Colonic mucosa (tissue), 4 donors: ENCODE measurements at regions not wholly inside any gene's neighbourhood (a gene's known extent, or its start where the extent isn't known, plus 50 kb on each side); places are given as distances from the start of the nearest gene placed in this dataset.

Experiments used
- DNase-seq: peaks from one replicate; pipeline ENCODE4 v3.0.0-alpha.2; 2020
- H3K27ac ChIP-seq: fragments of 200-600 bp; one replicate; pipeline ENCODE4 v1.8.0; 2021
- H3K27me3 ChIP-seq: fragments of 200-600 bp; one replicate; pipeline ENCODE4 v1.8.0; 2021
- H3K36me3 ChIP-seq: fragments of 200-600 bp; one replicate; pipeline ENCODE4 v1.8.0; 2021
- H3K4me1 ChIP-seq: fragments of 200-600 bp; one replicate; pipeline ENCODE4 v1.8.0; 2021; ENCODE audit warnings: mild to moderate bottlenecking
- H3K4me3 ChIP-seq: fragments of 200-600 bp; one replicate; pipeline ENCODE4 v1.8.0; 2021
- H3K9ac ChIP-seq, 2 donors: one replicate each; pipeline ENCODE4 v1.7.0; 2013; ENCODE audit warnings: control low read depth in 2 of 2, low read depth in 2 of 2, low read length in 2 of 2
- H3K9me3 ChIP-seq: fragments of 200-600 bp; one replicate; pipeline ENCODE4 v1.8.0; 2021
- CTCF ChIP-seq: fragments of 200-600 bp; IDR thresholded peaks from one replicate; pipeline ENCODE4 v1.8.0; 2022; ENCODE audit warnings: antibody characterized with exemption, mild to moderate bottlenecking
- intact Hi-C: fragments of 100-400 bp; cut with DNase I; formaldehyde crosslinking; loops from one replicate; pipeline ENCODE4 v1.14.1; 2022
- donor health status: healthy.
- donor health status: DM: no; HTN: no; CAD: no.
- donor health status: DM: no; HTN: no; CAD: no.

GRCh38 chr16:35561346-35561745 is 2101.9 kb downstream of the TP53TG3F start:
- intact Hi-C loops: no loop called here
- TF ChIP-seq CTCF: no peak
- no peak overlapping the region for H3K9ac ChIP-seq
- no peak overlapping the region for H3K27ac ChIP-seq
- no peak for DNase-seq
- H3K9me3 ChIP-seq: no peaks in the 10 kb centered on the region
- H3K36me3 ChIP-seq: no peaks in the 10 kb centered on the region
- H3K4me1 ChIP-seq: no peaks in the 10 kb centered on the region
- no peaks in the 10 kb centered on the region for H3K27me3 ChIP-seq
- no peak overlapping the region for H3K4me3 ChIP-seq

- DNase-seq: no peak
- no peak overlapping the region for H3K27ac ChIP-seq
- intact Hi-C loops: no loop called here
Measured at GRCh38 chr16:35562471-35562870, 2103.1 kb downstream of the TP53TG3F start.

GRCh38 chr16:35562919-35563318 is 2103.5 kb downstream of the TP53TG3F start:
- no peaks in the 10 kb centered on the region for H3K9me3 ChIP-seq
- no peak overlapping the region for H3K27ac ChIP-seq

More at GRCh38 chr16:35562471-35562870, 2103.1 kb downstream of the TP53TG3F start:
- Histone ChIP-seq H3K27me3 (no peaks in the 10 kb centered on the region), H3K4me1 (no peaks in the 10 kb centered on the region), H3K9me3 (no peaks in the 10 kb centered on the region), H3K4me3 (no peak overlapping the region), H3K36me3 (no peaks in the 10 kb centered on the region), H3K9ac (no peak overlapping the region)
- TF ChIP-seq CTCF: no peak

GRCh38 chr16:35564148-35564547 is 2104.7 kb downstream of the TP53TG3F start:
- no peak for DNase-seq
- no peaks in the 10 kb centered on the region for H3K9me3 ChIP-seq
- no peak for TF ChIP-seq CTCF
- no peaks in the 10 kb centered on the region for H3K4me1 ChIP-seq
- no peak overlapping the region for H3K4me3 ChIP-seq
- no peak overlapping the region for H3K9ac ChIP-seq
- intact Hi-C loops: no loop called here
- no peaks in the 10 kb centered on the region for H3K27me3 ChIP-seq
- no peaks in the 10 kb centered on the region for H3K36me3 ChIP-seq
- H3K27ac ChIP-seq: no peak overlapping the region

More at GRCh38 chr16:35562919-35563318, 2103.5 kb downstream of the TP53TG3F start:
- Histone ChIP-seq H3K9ac (no peak overlapping the region), H3K36me3 (no peaks in the 10 kb centered on the region), H3K4me1 (no peaks in the 10 kb centered on the region), H3K27me3 (no peaks in the 10 kb centered on the region), H3K4me3 (no peak overlapping the region)
- intact Hi-C loops: no loop called here
- DNase-seq: no peak
- TF ChIP-seq CTCF: no peak

GRCh38 chr16:35564889-35565288 is 2105.5 kb downstream of the TP53TG3F start:
- no peak overlapping the region for H3K4me3 ChIP-seq
- no peaks in the 10 kb centered on the region for H3K9me3 ChIP-seq
- H3K9ac ChIP-seq: no peak overlapping the region
- no peak for TF ChIP-seq CTCF
- no peaks in the 10 kb centered on the region for H3K36me3 ChIP-seq
- DNase-seq: no peak
- H3K27me3 ChIP-seq: no peaks in the 10 kb centered on the region
- no peaks in the 10 kb centered on the region for H3K4me1 ChIP-seq
- no peak overlapping the region for H3K27ac ChIP-seq
- intact Hi-C loops: no loop called here

GRCh38 chr16:35565626-35566025 is 2106.2 kb downstream of the TP53TG3F start:
- no peaks in the 10 kb centered on the region for H3K36me3 ChIP-seq
- H3K27me3 ChIP-seq: no peaks in the 10 kb centered on the region
- no peak for DNase-seq
- H3K27ac ChIP-seq: no peak overlapping the region
- H3K9ac ChIP-seq: no peak overlapping the region
- no peak for TF ChIP-seq CTCF
- H3K9me3 ChIP-seq: no peaks in the 10 kb centered on the region
- no peak overlapping the region for H3K4me3 ChIP-seq
- intact Hi-C loops: no loop called here
- no peaks in the 10 kb centered on the region for H3K4me1 ChIP-seq
